Natural killer cell (primary cell): ENCODE measurements at regions not wholly inside any gene's neighbourhood (a gene's known extent, or its start where the extent isn't known, plus 50 kb on each side); places are given as distances from the start of the nearest gene placed in this dataset.

Experiments used
- ATAC-seq, 3 donors: fragments of 150-1000 bp in 2 of 3; fragments of 200-7000 bp in 1 of 3; cut with Tn5 transposase; 1 replicate in 1 of 3; 2 replicates in 2 of 3; pipeline ENCODE4 v1.10.0; 2021; ENCODE audit warnings: mild to moderate bottlenecking in 2 of 3, moderate library complexity in 2 of 3
- DNase-seq, 2 donors: peaks; one replicate each; pipeline versions ENCODE4 v3.0.0 to v3.0.0-alpha.2; 2013 to 2021; ENCODE audit warnings: mixed read lengths in 1 of 2
- H3K27ac ChIP-seq: one replicate; pipeline ENCODE4 v1.5.1; 2013; ENCODE audit warnings: mild to moderate bottlenecking, low read length
- H3K27me3 ChIP-seq: one replicate; pipeline ENCODE4 v1.6.1; 2013; ENCODE audit warnings: low read length; ENCODE audit not compliant: control insufficient read depth, insufficient read depth
- H3K36me3 ChIP-seq: one replicate; pipeline ENCODE4 v1.6.1; 2013; ENCODE audit warnings: low read length; ENCODE audit not compliant: control insufficient read depth, insufficient read depth
- H3K4me1 ChIP-seq: one replicate; pipeline ENCODE4 v1.6.1; 2013; ENCODE audit warnings: low read length; ENCODE audit not compliant: control insufficient read depth, insufficient read depth
- H3K4me3 ChIP-seq: one replicate; pipeline ENCODE4 v1.5.1; 2013; ENCODE audit warnings: low read length
- H3K9me3 ChIP-seq: one replicate; pipeline ENCODE4 v1.6.1; 2013; ENCODE audit warnings: low read length; ENCODE audit not compliant: control insufficient read depth, insufficient read depth
- H3K27ac Mint-ChIP-seq, 2 donors: one replicate each; pipeline ENCODE4 v1.8.0; 2022; ENCODE audit warnings: mild to moderate bottlenecking in 2 of 2, mixed read lengths in 2 of 2, moderate library complexity in 1 of 2
- H3K27me3 Mint-ChIP-seq, 2 donors: one replicate each; pipeline ENCODE4 v1.8.0; 2022; ENCODE audit warnings: low read depth in 2 of 2, mixed read lengths in 2 of 2
- H3K36me3 Mint-ChIP-seq: one replicate; pipeline ENCODE4 v1.8.0; 2022; ENCODE audit warnings: mixed read lengths
- H3K4me1 Mint-ChIP-seq, 2 donors: one replicate each; pipeline ENCODE4 v1.8.0; 2022; ENCODE audit warnings: mixed read lengths in 2 of 2
- H3K4me3 Mint-ChIP-seq: one replicate; pipeline ENCODE4 v1.8.0; 2022; ENCODE audit warnings: mild to moderate bottlenecking, moderate library complexity, mixed read lengths
- H3K9me3 Mint-ChIP-seq, 2 donors: one replicate each; pipeline ENCODE4 v1.8.0; 2022; ENCODE audit warnings: mixed read lengths in 2 of 2
- WGBS: methylation state at CpG from one replicate; pipeline ENCODE4 v1.1.7; 2013; ENCODE audit warnings: missing lambda C conversion rate; ENCODE audit not compliant: insufficient coverage; 5-methylcytosine and 5-hydroxymethylcytosine counted together
- intact Hi-C: fragments of 100-400 bp; cut with micrococcal nuclease; formaldehyde crosslinking; loops from one replicate; pipeline ENCODE4 v1.14.2; 2022
- TF ChIP-seq, protein P1 (sequence below): fragments of 200-600 bp; IDR thresholded peaks from one replicate; pipeline ENCODE4 v1.8.0; 2022; ENCODE audit warnings: antibody characterized with exemption

- no peaks in the 10 kb centered on the region for H3K36me3 ChIP-seq
- no peaks in the 10 kb centered on the region for H3K4me1 Mint-ChIP-seq
- H3K4me1 ChIP-seq = no peaks in the 10 kb centered on the region
- ATAC-seq (no peak), DNase-seq (no peak)
- no peak overlapping the region for H3K4me3 ChIP-seq
- no peak overlapping the region for H3K27ac ChIP-seq
- H3K27ac Mint-ChIP-seq = no peak overlapping the region
- no peaks in the 10 kb centered on the region for H3K27me3 ChIP-seq
- H3K36me3 Mint-ChIP-seq = no peaks in the 10 kb centered on the region
- H3K4me3 Mint-ChIP-seq = no peak overlapping the region
- intact Hi-C loops = no loop called here
- H3K9me3 ChIP-seq = peaks cover 6% of the 10 kb centered on the region
- H3K27me3 Mint-ChIP-seq = peaks cover 0 to 2% of the 10 kb centered on the region in 2 donors
- H3K9me3 Mint-ChIP-seq = peaks cover under 1 to 8% of the 10 kb centered on the region in 2 donors
- 79% methylated on average over 5 of the region's 6 CpGs for WGBS
- TF ChIP-seq, protein P1, sequence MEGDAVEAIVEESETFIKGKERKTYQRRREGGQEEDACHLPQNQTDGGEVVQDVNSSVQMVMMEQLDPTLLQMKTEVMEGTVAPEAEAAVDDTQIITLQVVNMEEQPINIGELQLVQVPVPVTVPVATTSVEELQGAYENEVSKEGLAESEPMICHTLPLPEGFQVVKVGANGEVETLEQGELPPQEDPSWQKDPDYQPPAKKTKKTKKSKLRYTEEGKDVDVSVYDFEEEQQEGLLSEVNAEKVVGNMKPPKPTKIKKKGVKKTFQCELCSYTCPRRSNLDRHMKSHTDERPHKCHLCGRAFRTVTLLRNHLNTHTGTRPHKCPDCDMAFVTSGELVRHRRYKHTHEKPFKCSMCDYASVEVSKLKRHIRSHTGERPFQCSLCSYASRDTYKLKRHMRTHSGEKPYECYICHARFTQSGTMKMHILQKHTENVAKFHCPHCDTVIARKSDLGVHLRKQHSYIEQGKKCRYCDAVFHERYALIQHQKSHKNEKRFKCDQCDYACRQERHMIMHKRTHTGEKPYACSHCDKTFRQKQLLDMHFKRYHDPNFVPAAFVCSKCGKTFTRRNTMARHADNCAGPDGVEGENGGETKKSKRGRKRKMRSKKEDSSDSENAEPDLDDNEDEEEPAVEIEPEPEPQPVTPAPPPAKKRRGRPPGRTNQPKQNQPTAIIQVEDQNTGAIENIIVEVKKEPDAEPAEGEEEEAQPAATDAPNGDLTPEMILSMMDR = no peak
Observed at GRCh38 chr5:124238350-124238749, 508.1 kb downstream of the ZNF608 start.

- Histone ChIP-seq H3K27ac (no peak overlapping the region), H3K9me3 (peaks cover 2% of the 10 kb centered on the region), H3K4me3 (no peak overlapping the region), H3K36me3 (no peaks in the 10 kb centered on the region), H3K4me1 (no peaks in the 10 kb centered on the region), H3K27me3 (no peaks in the 10 kb centered on the region)
- intact Hi-C loops = no loop called here
- H3K27ac Mint-ChIP-seq = no peak overlapping the region
- DNase-seq (no peak), ATAC-seq (no peak)
- H3K4me1 Mint-ChIP-seq = no peaks in the 10 kb centered on the region
- peaks cover 4 to 8% of the 10 kb centered on the region in 2 donors for H3K9me3 Mint-ChIP-seq
- H3K27me3 Mint-ChIP-seq = peaks cover 0 to 2% of the 10 kb centered on the region in 2 donors
- no peak overlapping the region for H3K4me3 Mint-ChIP-seq
- no peaks in the 10 kb centered on the region for H3K36me3 Mint-ChIP-seq
- TF ChIP-seq, protein P1 = no peak
- WGBS = 100% methylated on average over 1 of the region's 1 CpG
Observed at GRCh38 chr5:124237206-124237695, 509.2 kb downstream of the ZNF608 start.

GRCh38 chr5:124236361-124237205, 509.9 kb downstream of the ZNF608 start:
- 96% methylated on average over 3 of the region's 3 CpGs for WGBS
- Histone ChIP-seq H3K9me3 (peaks cover 2% of the 10 kb centered on the region), H3K27ac (no peak overlapping the region), H3K27me3 (no peaks in the 10 kb centered on the region), H3K4me3 (no peak overlapping the region), H3K36me3 (no peaks in the 10 kb centered on the region), H3K4me1 (no peaks in the 10 kb centered on the region)
- Mint-ChIP-seq H3K36me3 (no peaks in the 10 kb centered on the region), H3K9me3 (peaks cover 4 to 5% of the 10 kb centered on the region in 2 donors), H3K4me1 (no peaks in the 10 kb centered on the region), H3K27ac (no peak overlapping the region), H3K27me3 (peaks cover 0 to 2% of the 10 kb centered on the region in 2 donors), H3K4me3 (no peak overlapping the region)
- TF ChIP-seq, protein P1 = no peak
- DNase-seq = no peak
- no peak for ATAC-seq
- intact Hi-C loops = no loop called here
